ENCODE measurements at regions not wholly inside any gene's neighbourhood (a gene's known extent, or its start where the extent isn't known, plus 50 kb on each side); places are given as distances from the start of the nearest gene placed in this dataset.

DNA sequence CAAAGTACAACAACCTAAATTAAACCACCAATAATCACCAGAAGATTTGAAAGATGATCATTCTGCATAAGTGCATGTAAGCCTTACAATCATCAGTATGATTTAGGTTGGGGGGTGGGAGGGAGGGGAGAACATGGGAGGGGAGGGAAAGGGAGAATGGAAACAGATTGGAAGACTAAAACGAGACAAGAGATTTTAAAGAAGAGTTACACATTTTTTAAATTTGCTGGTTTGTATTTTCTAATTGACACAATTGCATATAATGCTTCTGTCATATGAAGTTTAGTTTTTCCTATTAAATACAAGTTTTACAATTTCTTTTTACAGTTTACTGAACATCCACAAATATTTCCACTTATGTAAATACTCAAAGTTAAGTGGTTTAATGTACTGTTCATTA lies 2118.9 kb downstream of the PCDH9 start:
- TF ChIP-seq, protein P1, sequence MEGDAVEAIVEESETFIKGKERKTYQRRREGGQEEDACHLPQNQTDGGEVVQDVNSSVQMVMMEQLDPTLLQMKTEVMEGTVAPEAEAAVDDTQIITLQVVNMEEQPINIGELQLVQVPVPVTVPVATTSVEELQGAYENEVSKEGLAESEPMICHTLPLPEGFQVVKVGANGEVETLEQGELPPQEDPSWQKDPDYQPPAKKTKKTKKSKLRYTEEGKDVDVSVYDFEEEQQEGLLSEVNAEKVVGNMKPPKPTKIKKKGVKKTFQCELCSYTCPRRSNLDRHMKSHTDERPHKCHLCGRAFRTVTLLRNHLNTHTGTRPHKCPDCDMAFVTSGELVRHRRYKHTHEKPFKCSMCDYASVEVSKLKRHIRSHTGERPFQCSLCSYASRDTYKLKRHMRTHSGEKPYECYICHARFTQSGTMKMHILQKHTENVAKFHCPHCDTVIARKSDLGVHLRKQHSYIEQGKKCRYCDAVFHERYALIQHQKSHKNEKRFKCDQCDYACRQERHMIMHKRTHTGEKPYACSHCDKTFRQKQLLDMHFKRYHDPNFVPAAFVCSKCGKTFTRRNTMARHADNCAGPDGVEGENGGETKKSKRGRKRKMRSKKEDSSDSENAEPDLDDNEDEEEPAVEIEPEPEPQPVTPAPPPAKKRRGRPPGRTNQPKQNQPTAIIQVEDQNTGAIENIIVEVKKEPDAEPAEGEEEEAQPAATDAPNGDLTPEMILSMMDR (IDR thresholded peaks at IDR 0.05; ENCODE audit: low read depth, low read length) = no peak
- TF ChIP-seq EZH2phosphoT487 (IDR thresholded peaks at IDR 0.05; ENCODE audit: low read depth) = no peak
